Panc1 (cell line): ENCODE measurements at regions not wholly inside any gene's neighbourhood (a gene's known extent, or its start where the extent isn't known, plus 50 kb on each side); places are given as distances from the start of the nearest gene placed in this dataset.
"Not testable (repeated sequence)": the region's sequence is repeated elsewhere in the genome, so short reads cannot be mapped to it uniquely, and the experiment has no call there.

Experiments
- ATAC-seq: fragments of 200-7000 bp; cut with Tn5 transposase; 2 replicates; pipeline ENCODE4 v1.9.1; 2020; ENCODE audit warnings: mild to moderate bottlenecking, moderate library complexity
- BruUV-seq: library from RNA; stranded (reverse); fragments of 400-500 nt; replicated peaks from 2 replicates; lab custom pipeline; 2021; lab: Mats Ljungman, UMichigan
- CTCF ChIA-PET: fragments of 300-600 bp; sonication (Branson Sonifier 250); formaldehyde crosslinking; loops from one replicate; lab custom pipeline; 2022; ENCODE audit warnings: antibody characterized with exemption; lab: Charles Lee
- POLR2A ChIA-PET: fragments of 300-600 bp; sonication (Branson Sonifier 250); formaldehyde crosslinking; loops from one replicate; lab custom pipeline; 2022; ENCODE audit warnings: antibody characterized with exemption; lab: Charles Lee
- DNase-seq: peaks from one replicate; pipeline ENCODE4 v3.0.0-alpha.2; 2010; ENCODE audit warnings: low read depth, low spot score
- H3K27ac ChIP-seq: 2 replicates; pipeline ENCODE4 v1.5.1; 2011; ENCODE audit warnings: mild to moderate bottlenecking, low read length, inconsistent platforms
- H3K27me3 ChIP-seq: fragments of 200-500 bp; sonication (Bioruptor generic); 2 replicates; pipeline ENCODE4 v1.6.0; 2014; ENCODE audit warnings: low read length, inconsistent platforms; ENCODE audit not compliant: control insufficient read depth, insufficient read depth
- H3K36me3 ChIP-seq: fragments of 200-500 bp; sonication (Bioruptor generic); 2 replicates; pipeline ENCODE4 v1.5.1; 2014; ENCODE audit warnings: inconsistent platforms, mild to moderate bottlenecking, low read length, moderate library complexity; ENCODE audit not compliant: control insufficient read depth, insufficient read depth
- H3K4me1 ChIP-seq: 2 replicates; pipeline ENCODE4 v1.5.1; 2011; ENCODE audit warnings: inconsistent platforms, mild to moderate bottlenecking, low read length, moderate library complexity; ENCODE audit not compliant: control insufficient read depth, insufficient read depth
- H3K4me3 ChIP-seq, 2 experiments: 2 replicates each; pipeline ENCODE4 v1.5.1; 2011 to 2012; ENCODE audit warnings: low read depth in 2 of 2, low read length in 2 of 2, mild to moderate bottlenecking in 2 of 2, inconsistent platforms in 1 of 2, moderate library complexity in 1 of 2
- H3K9me3 ChIP-seq: fragments of 200-500 bp; sonication (Bioruptor generic); 2 replicates; pipeline ENCODE4 v1.5.1; 2014; ENCODE audit warnings: low read depth, mild to moderate bottlenecking, inconsistent platforms, low read length, moderate library complexity; ENCODE audit not compliant: control insufficient read depth, insufficient read depth
- POLR2AphosphoS5 ChIP-seq: IDR thresholded peaks from 2 replicates; pipeline ENCODE4 v1.6.1; 2012; ENCODE audit warnings: mild to moderate bottlenecking, low read depth, low read length, moderate library complexity
- SIN3A ChIP-seq: IDR thresholded peaks from 2 replicates; pipeline ENCODE4 v1.6.1; 2012; ENCODE audit warnings: low read depth, mild to moderate bottlenecking, low read length, moderate library complexity, borderline replicate concordance; ENCODE audit not compliant: insufficient read depth
- TCF7L2 ChIP-seq: IDR thresholded peaks from 2 replicates; pipeline ENCODE4 v1.6.1; 2011; ENCODE audit warnings: mild to moderate bottlenecking, low read depth, low read length, inconsistent platforms
- in situ Hi-C: cut with HindIII; loops from 2 replicates; pipeline ENCODE4 v1.10.0; 2016; ENCODE audit warnings: low sequenced_read_pairs, low pct_unique_long_range_greater_than_20kb
- intact Hi-C: fragments of 100-400 bp; cut with micrococcal nuclease; formaldehyde crosslinking; loops from one replicate; pipeline ENCODE4 v1.10.0; 2022; ENCODE audit not compliant: unreplicated experiment
- TF ChIP-seq, protein P1 (sequence below), 2 experiments: IDR thresholded peaks; 2 replicates each; pipeline ENCODE4 v1.6.1; 2011 to 2012; ENCODE audit warnings: low read depth in 2 of 2, control low read depth in 1 of 2, low read length in 1 of 2, mild to moderate bottlenecking in 1 of 2, moderate library complexity in 1 of 2; ENCODE audit not compliant: insufficient read depth in 1 of 2
- TF ChIP-seq, protein P2 (sequence below): fragments of 450-650 bp; IDR thresholded peaks from 2 replicates; pipeline ENCODE4 v1.5.1; 2017; ENCODE audit warnings: mild to moderate bottlenecking

GRCh38 chr2:193141998-193142397 lies 947.3 kb upstream of the TMEFF2 start:
- CTCF ChIA-PET = no interaction called here
- H3K4me3 ChIP-seq = no peak overlapping the region
- DNase-seq (no peak), ATAC-seq (no peak)
- H3K4me1 ChIP-seq = no peaks in the 10 kb centered on the region
- intact Hi-C loops = no loop called here
- POLR2A ChIA-PET = no interaction called here
- H3K27ac ChIP-seq = no peak overlapping the region
- BruUV-seq = no TSS peak
- in situ Hi-C loops = no loop called here
- H3K27me3 ChIP-seq = no peaks in the 10 kb centered on the region
- no peaks in the 10 kb centered on the region for H3K9me3 ChIP-seq
- no peaks in the 10 kb centered on the region for H3K36me3 ChIP-seq
- TF ChIP-seq TCF7L2 (no peak), SIN3A (no peak), POLR2AphosphoS5 (no peak)
- TF ChIP-seq, protein P1, sequence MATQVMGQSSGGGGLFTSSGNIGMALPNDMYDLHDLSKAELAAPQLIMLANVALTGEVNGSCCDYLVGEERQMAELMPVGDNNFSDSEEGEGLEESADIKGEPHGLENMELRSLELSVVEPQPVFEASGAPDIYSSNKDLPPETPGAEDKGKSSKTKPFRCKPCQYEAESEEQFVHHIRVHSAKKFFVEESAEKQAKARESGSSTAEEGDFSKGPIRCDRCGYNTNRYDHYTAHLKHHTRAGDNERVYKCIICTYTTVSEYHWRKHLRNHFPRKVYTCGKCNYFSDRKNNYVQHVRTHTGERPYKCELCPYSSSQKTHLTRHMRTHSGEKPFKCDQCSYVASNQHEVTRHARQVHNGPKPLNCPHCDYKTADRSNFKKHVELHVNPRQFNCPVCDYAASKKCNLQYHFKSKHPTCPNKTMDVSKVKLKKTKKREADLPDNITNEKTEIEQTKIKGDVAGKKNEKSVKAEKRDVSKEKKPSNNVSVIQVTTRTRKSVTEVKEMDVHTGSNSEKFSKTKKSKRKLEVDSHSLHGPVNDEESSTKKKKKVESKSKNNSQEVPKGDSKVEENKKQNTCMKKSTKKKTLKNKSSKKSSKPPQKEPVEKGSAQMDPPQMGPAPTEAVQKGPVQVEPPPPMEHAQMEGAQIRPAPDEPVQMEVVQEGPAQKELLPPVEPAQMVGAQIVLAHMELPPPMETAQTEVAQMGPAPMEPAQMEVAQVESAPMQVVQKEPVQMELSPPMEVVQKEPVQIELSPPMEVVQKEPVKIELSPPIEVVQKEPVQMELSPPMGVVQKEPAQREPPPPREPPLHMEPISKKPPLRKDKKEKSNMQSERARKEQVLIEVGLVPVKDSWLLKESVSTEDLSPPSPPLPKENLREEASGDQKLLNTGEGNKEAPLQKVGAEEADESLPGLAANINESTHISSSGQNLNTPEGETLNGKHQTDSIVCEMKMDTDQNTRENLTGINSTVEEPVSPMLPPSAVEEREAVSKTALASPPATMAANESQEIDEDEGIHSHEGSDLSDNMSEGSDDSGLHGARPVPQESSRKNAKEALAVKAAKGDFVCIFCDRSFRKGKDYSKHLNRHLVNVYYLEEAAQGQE (IDR thresholded peaks at IDR 0.05; ENCODE audit: insufficient read depth in 1 of 2, low read depth in 2 of 2, low read length in 1 of 2) = no peak
- TF ChIP-seq, protein P2, sequence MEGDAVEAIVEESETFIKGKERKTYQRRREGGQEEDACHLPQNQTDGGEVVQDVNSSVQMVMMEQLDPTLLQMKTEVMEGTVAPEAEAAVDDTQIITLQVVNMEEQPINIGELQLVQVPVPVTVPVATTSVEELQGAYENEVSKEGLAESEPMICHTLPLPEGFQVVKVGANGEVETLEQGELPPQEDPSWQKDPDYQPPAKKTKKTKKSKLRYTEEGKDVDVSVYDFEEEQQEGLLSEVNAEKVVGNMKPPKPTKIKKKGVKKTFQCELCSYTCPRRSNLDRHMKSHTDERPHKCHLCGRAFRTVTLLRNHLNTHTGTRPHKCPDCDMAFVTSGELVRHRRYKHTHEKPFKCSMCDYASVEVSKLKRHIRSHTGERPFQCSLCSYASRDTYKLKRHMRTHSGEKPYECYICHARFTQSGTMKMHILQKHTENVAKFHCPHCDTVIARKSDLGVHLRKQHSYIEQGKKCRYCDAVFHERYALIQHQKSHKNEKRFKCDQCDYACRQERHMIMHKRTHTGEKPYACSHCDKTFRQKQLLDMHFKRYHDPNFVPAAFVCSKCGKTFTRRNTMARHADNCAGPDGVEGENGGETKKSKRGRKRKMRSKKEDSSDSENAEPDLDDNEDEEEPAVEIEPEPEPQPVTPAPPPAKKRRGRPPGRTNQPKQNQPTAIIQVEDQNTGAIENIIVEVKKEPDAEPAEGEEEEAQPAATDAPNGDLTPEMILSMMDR = no peak

GRCh38 chr2:193140895-193141294 lies 946.2 kb upstream of the TMEFF2 start:
- in situ Hi-C loops, H3K36me3 ChIP-seq, DNase-seq, BruUV-seq, H3K4me1 ChIP-seq, ATAC-seq, H3K27me3 ChIP-seq, CTCF ChIA-PET, intact Hi-C loops, POLR2A ChIA-PET, H3K9me3 ChIP-seq, H3K4me3 ChIP-seq, H3K27ac ChIP-seq: not testable (repeated sequence)

GRCh38 chr2:193124815-193125214 lies 930.1 kb upstream of the TMEFF2 start:
- ChIA-PET CTCF (no interaction called here), POLR2A (no interaction called here)
- Histone ChIP-seq H3K27me3 (no peaks in the 10 kb centered on the region), H3K4me1 (no peaks in the 10 kb centered on the region), H3K9me3 (peaks cover 8% of the 10 kb centered on the region; the same call in 1 of the 2 replicates), H3K27ac (no peak overlapping the region), H3K4me3 (no peak overlapping the region), H3K36me3 (no peaks in the 10 kb centered on the region)
- intact Hi-C loops = no loop called here
- in situ Hi-C loops = no loop called here
- no TSS peak for BruUV-seq
- no peak for ATAC-seq
- TF ChIP-seq TCF7L2 (no peak), SIN3A (no peak), POLR2AphosphoS5 (no peak)
- TF ChIP-seq, protein P2 = no peak
- TF ChIP-seq, protein P1 (IDR thresholded peaks at IDR 0.05; ENCODE audit: insufficient read depth in 1 of 2, low read depth in 2 of 2, low read length in 1 of 2) = no peak
- no peak for DNase-seq
